Prostate gland (tissue), 2 donors: ENCODE measurements at regions not wholly inside any gene's neighbourhood (a gene's known extent, or its start where the extent isn't known, plus 50 kb on each side); places are given as distances from the start of the nearest gene placed in this dataset.

Experiments used
- POLR2AphosphoS5 ChIP-seq: sonication (generic); formaldehyde crosslinking; IDR thresholded peaks from one replicate; pipeline ENCODE4 v1.6.1; 2017; ENCODE audit warnings: antibody characterized with exemption
- TF ChIP-seq, protein P1 (sequence below), 4 experiments: fragments of 200-600 bp in 2 of 4; fragments of 450-650 bp in 2 of 4; sonication (generic) in 2 of 4; IDR thresholded peaks; 1 replicate in 3 of 4; 2 replicates in 1 of 4; pipeline ENCODE4 v1.5.1; 2016 to 2019; ENCODE audit warnings: antibody characterized with exemption in 4 of 4, mild to moderate bottlenecking in 2 of 4, moderate library complexity in 2 of 4

DNA sequence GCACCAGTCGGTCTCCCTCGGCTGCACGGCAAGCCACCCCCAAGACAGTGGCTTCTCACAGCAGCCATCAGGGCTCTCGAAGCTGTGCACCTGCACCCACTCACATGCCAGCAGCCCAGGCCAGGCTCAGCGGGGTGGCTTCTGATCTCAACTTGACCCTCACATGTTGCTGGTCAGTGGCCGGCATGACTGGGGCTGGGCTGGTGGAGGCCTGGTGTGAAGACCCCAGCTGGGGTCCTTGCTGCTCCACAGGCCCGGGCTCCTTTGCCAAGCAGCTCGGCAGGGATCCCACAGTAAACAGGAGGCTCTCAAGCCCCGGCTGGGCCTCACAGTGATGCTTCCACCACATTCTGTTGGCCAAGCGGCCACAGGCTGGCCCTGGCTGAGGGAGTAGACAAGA lies 128.2 kb downstream of the BRD1 start:
- TF ChIP-seq POLR2AphosphoS5 = no peak
- TF ChIP-seq, protein P1, sequence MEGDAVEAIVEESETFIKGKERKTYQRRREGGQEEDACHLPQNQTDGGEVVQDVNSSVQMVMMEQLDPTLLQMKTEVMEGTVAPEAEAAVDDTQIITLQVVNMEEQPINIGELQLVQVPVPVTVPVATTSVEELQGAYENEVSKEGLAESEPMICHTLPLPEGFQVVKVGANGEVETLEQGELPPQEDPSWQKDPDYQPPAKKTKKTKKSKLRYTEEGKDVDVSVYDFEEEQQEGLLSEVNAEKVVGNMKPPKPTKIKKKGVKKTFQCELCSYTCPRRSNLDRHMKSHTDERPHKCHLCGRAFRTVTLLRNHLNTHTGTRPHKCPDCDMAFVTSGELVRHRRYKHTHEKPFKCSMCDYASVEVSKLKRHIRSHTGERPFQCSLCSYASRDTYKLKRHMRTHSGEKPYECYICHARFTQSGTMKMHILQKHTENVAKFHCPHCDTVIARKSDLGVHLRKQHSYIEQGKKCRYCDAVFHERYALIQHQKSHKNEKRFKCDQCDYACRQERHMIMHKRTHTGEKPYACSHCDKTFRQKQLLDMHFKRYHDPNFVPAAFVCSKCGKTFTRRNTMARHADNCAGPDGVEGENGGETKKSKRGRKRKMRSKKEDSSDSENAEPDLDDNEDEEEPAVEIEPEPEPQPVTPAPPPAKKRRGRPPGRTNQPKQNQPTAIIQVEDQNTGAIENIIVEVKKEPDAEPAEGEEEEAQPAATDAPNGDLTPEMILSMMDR (IDR thresholded peaks at IDR 0.05) = no peak
